Gastrocnemius medialis (tissue), 4 donors: ENCODE measurements at regions not wholly inside any gene's neighbourhood (a gene's known extent, or its start where the extent isn't known, plus 50 kb on each side); places are given as distances from the start of the nearest gene placed in this dataset.

ENCODE experiments used
- ATAC-seq, 2 donors: fragments of 150-250 bp; one replicate each; pipeline ENCODE4 v1.9.1; 2016
- DNase-seq, 2 donors: peaks; one replicate each; pipeline ENCODE4 v3.0.0-alpha.2; 2019
- H3K27ac ChIP-seq, 4 donors: fragments of 200-600 bp; sonication (generic); 1 replicate in 1 of 4; 2 replicates in 3 of 4; pipeline ENCODE4 v1.5.1; 2016 to 2018; ENCODE audit warnings: mild to moderate bottlenecking in 2 of 4, moderate library complexity in 1 of 4
- H3K27me3 ChIP-seq, 3 donors: fragments of 200-600 bp; sonication (generic) in 2 of 3; 1 replicate in 1 of 3; 2 replicates in 2 of 3; pipeline versions ENCODE4 v1.5.1 to v1.6.0; 2016 to 2019; ENCODE audit warnings: mild to moderate bottlenecking in 1 of 3, moderate library complexity in 1 of 3
- H3K36me3 ChIP-seq, 2 donors: fragments of 200-600 bp; sonication (generic) in 1 of 2; one replicate each; pipeline ENCODE4 v1.5.1; 2017 to 2018
- H3K4me1 ChIP-seq, 2 donors: fragments of 200-600 bp; sonication (generic) in 1 of 2; one replicate each; pipeline ENCODE4 v1.5.1; 2016 to 2017; ENCODE audit warnings: mild to moderate bottlenecking in 2 of 2
- H3K4me3 ChIP-seq, 4 donors: fragments of 200-600 bp; sonication (generic) in 3 of 4; 1 replicate in 1 of 4; 2 replicates in 3 of 4; pipeline ENCODE4 v1.5.1; 2016 to 2019; ENCODE audit warnings: mild to moderate bottlenecking in 2 of 4
- H3K9me3 ChIP-seq, 3 donors: fragments of 200-600 bp; sonication (generic) in 2 of 3; 1 replicate in 1 of 3; 2 replicates in 2 of 3; pipeline ENCODE4 v1.5.1; 2016 to 2019
- CTCF ChIP-seq, 5 experiments: fragments of 450-650 bp in 3 of 5; fragments of 200-600 bp in 2 of 5; sonication (generic) in 2 of 5; IDR thresholded peaks in 4 of 5; conservative IDR thresholded peaks in 1 of 5; 1 replicate in 4 of 5; 2 replicates in 1 of 5; pipeline ENCODE4 v1.5.1; 2016 to 2019; ENCODE audit warnings: antibody characterized with exemption in 5 of 5, mild to moderate bottlenecking in 3 of 5, moderate library complexity in 3 of 5
- POLR2A ChIP-seq, 2 donors: fragments of 450-650 bp; IDR thresholded peaks; one replicate each; pipeline ENCODE4 v1.6.1; 2017; ENCODE audit warnings: antibody characterized with exemption in 2 of 2, mild to moderate bottlenecking in 2 of 2, moderate library complexity in 2 of 2
- in situ Hi-C, 4 donors: fragments of 200-750 bp; cut with MboI; loops; one replicate each; pipeline versions ENCODE4 v1.15.0 to v1.8.0; 2017; ENCODE audit warnings: low sequenced_read_pairs in 4 of 4
- intact Hi-C: fragments of 100-400 bp; cut with DNase I; formaldehyde crosslinking; loops from one replicate; pipeline ENCODE4 v1.15.1; 2023; ENCODE audit warnings: low total_unique reads

GRCh38 chr4:101678180-101678579, 112.3 kb upstream of the BANK1 start:
- Histone ChIP-seq H3K27me3 (no peaks in the 10 kb centered on the region), H3K27ac (no peak overlapping the region), H3K36me3 (no peaks in the 10 kb centered on the region), H3K4me1 (no peaks in the 10 kb centered on the region), H3K9me3 (no peaks in the 10 kb centered on the region), H3K4me3 (no peak overlapping the region)
- no peak for ATAC-seq
- TF ChIP-seq POLR2A (IDR thresholded peaks at IDR 0.05), result no peak
- TF ChIP-seq CTCF (IDR thresholded peaks at IDR 0.05 in 4 of 5, conservative IDR thresholded peaks at IDR 0.05 in 1 of 5), result no peak
- intact Hi-C loops (no loop called here), in situ Hi-C loops (no loop called here)
- no peak for DNase-seq

GRCh38 chr4:101670897-101671296, 119.6 kb upstream of the BANK1 start:
- ATAC-seq (peak; percentile 52 to 61), DNase-seq (peak; percentile 3 to 39)
- peak overlapping the region in 3 of 4 donors; percentile 22 to 59 (median 45) for H3K27ac ChIP-seq
- no peak for TF ChIP-seq POLR2A (IDR thresholded peaks at IDR 0.05)
- TF ChIP-seq CTCF (IDR thresholded peaks at IDR 0.05 in 4 of 5, conservative IDR thresholded peaks at IDR 0.05 in 1 of 5), result no peak
- no peaks in the 10 kb centered on the region for H3K27me3 ChIP-seq
- no peaks in the 10 kb centered on the region for H3K36me3 ChIP-seq
- H3K9me3 ChIP-seq, result no peaks in the 10 kb centered on the region
- no peaks in the 10 kb centered on the region for H3K4me1 ChIP-seq
- in situ Hi-C loops, result no loop called here
- intact Hi-C loops, result no loop called here
- no peak overlapping the region for H3K4me3 ChIP-seq

GRCh38 chr4:101670370-101670769, 120.2 kb upstream of the BANK1 start:
- H3K27me3 ChIP-seq, result no peaks in the 10 kb centered on the region
- H3K4me1 ChIP-seq, result no peaks in the 10 kb centered on the region
- no peak overlapping the region for H3K4me3 ChIP-seq
- DNase-seq (peak; percentile 8 to 47), ATAC-seq (peak; percentile 58 to 72)
- H3K9me3 ChIP-seq, result no peaks in the 10 kb centered on the region
- TF ChIP-seq CTCF (IDR thresholded peaks at IDR 0.05 in 4 of 5, conservative IDR thresholded peaks at IDR 0.05 in 1 of 5) (no peak), POLR2A (IDR thresholded peaks at IDR 0.05) (no peak)
- in situ Hi-C loops (no loop called here), intact Hi-C loops (no loop called here)
- H3K36me3 ChIP-seq, result no peaks in the 10 kb centered on the region
- peak overlapping the region; percentile 22 to 59 (median 38) for H3K27ac ChIP-seq

- no peak for DNase-seq
- no peaks in the 10 kb centered on the region for H3K27me3 ChIP-seq
- H3K4me1 ChIP-seq, result no peaks in the 10 kb centered on the region
- H3K27ac ChIP-seq, result peak overlapping the region; percentile 14 to 58 (median 38)
- in situ Hi-C loops (no loop called here), intact Hi-C loops (no loop called here)
- TF ChIP-seq POLR2A (IDR thresholded peaks at IDR 0.05), result no peak
- TF ChIP-seq CTCF (IDR thresholded peaks at IDR 0.05 in 4 of 5, conservative IDR thresholded peaks at IDR 0.05 in 1 of 5), result no peak
- H3K36me3 ChIP-seq, result no peaks in the 10 kb centered on the region
- no peaks in the 10 kb centered on the region for H3K9me3 ChIP-seq
- H3K4me3 ChIP-seq, result no peak overlapping the region
- no peak for ATAC-seq
These were observed 120.7 kb upstream of the BANK1 start for GRCh38 chr4:101669832-101670188.

GRCh38 chr4:101669138-101669831, 121.2 kb upstream of the BANK1 start:
- no peaks in the 10 kb centered on the region for H3K4me1 ChIP-seq
- in situ Hi-C loops (no loop called here), intact Hi-C loops (no loop called here)
- no peak for DNase-seq
- no peak for TF ChIP-seq CTCF (IDR thresholded peaks at IDR 0.05 in 4 of 5, conservative IDR thresholded peaks at IDR 0.05 in 1 of 5)
- no peak for TF ChIP-seq POLR2A (IDR thresholded peaks at IDR 0.05)
- no peak overlapping the region for H3K4me3 ChIP-seq
- H3K9me3 ChIP-seq, result no peaks in the 10 kb centered on the region
- no peaks in the 10 kb centered on the region for H3K36me3 ChIP-seq
- no peak for ATAC-seq
- no peaks in the 10 kb centered on the region for H3K27me3 ChIP-seq
- peak overlapping the region; percentile 5 to 23 (median 10) for H3K27ac ChIP-seq
